KOPT-K1 (cell line): ENCODE measurements at regions not wholly inside any gene's neighbourhood (a gene's known extent, or its start where the extent isn't known, plus 50 kb on each side); places are given as distances from the start of the nearest gene placed in this dataset.

Experiments used
- H3K27ac ChIP-seq: fragments of 200-600 bp; sonication (generic); 2 replicates; pipeline ENCODE4 v1.5.1; 2016; ENCODE audit warnings: antibody characterized with exemption, mild to moderate bottlenecking, low read depth, low read length; ENCODE audit not compliant: poor library complexity, severe bottlenecking
- H3K36me3 ChIP-seq: fragments of 200-600 bp; sonication (generic); 2 replicates; pipeline ENCODE4 v1.5.1; 2017; ENCODE audit warnings: antibody characterized with exemption, mild to moderate bottlenecking, low read length, moderate library complexity; ENCODE audit not compliant: insufficient read depth
- H3K9me3 ChIP-seq: fragments of 200-600 bp; sonication (generic); 2 replicates; pipeline ENCODE4 v1.5.1; 2017; ENCODE audit warnings: antibody characterized with exemption, low read length, mild to moderate bottlenecking; ENCODE audit not compliant: insufficient read depth, poor library complexity, severe bottlenecking

- Histone ChIP-seq H3K27ac (no peak overlapping the region), H3K36me3 (no peaks in the 10 kb centered on the region), H3K9me3 (peaks cover 4% of the 10 kb centered on the region)
These were observed 293.5 kb downstream of the LRFN2 start for GRCh38 chr6:40293460-40294185.

- no peak overlapping the region for H3K27ac ChIP-seq
- no peaks in the 10 kb centered on the region for H3K36me3 ChIP-seq
- H3K9me3 ChIP-seq: peaks cover under 1% of the 10 kb centered on the region
These were observed 294.1 kb downstream of the LRFN2 start for GRCh38 chr6:40293060-40293459.

GRCh38 chr6:40290816-40291215, 296.3 kb downstream of the LRFN2 start:
- no peak overlapping the region for H3K27ac ChIP-seq
- no peaks in the 10 kb centered on the region for H3K9me3 ChIP-seq
- H3K36me3 ChIP-seq: no peaks in the 10 kb centered on the region

GRCh38 chr6:40288919-40289318, 298.2 kb downstream of the LRFN2 start:
- Histone ChIP-seq H3K36me3 (no peaks in the 10 kb centered on the region), H3K27ac (no peak overlapping the region), H3K9me3 (no peaks in the 10 kb centered on the region)

GRCh38 chr6:40287296-40287850, 299.8 kb downstream of the LRFN2 start:
- H3K9me3 ChIP-seq: no peaks in the 10 kb centered on the region
- H3K36me3 ChIP-seq: no peaks in the 10 kb centered on the region
- no peak overlapping the region for H3K27ac ChIP-seq

GRCh38 chr6:40286721-40287120, 300.4 kb downstream of the LRFN2 start:
- Histone ChIP-seq H3K36me3 (no peaks in the 10 kb centered on the region), H3K9me3 (no peaks in the 10 kb centered on the region), H3K27ac (no peak overlapping the region)

- Histone ChIP-seq H3K36me3 (no peaks in the 10 kb centered on the region), H3K9me3 (no peaks in the 10 kb centered on the region), H3K27ac (no peak overlapping the region)
These were observed 301.2 kb downstream of the LRFN2 start for GRCh38 chr6:40285996-40286395.

GRCh38 chr6:40285535-40285934, 301.6 kb downstream of the LRFN2 start:
- no peaks in the 10 kb centered on the region for H3K9me3 ChIP-seq
- no peaks in the 10 kb centered on the region for H3K36me3 ChIP-seq
- no peak overlapping the region for H3K27ac ChIP-seq

GRCh38 chr6:40282986-40283385, 304.2 kb downstream of the LRFN2 start:
- no peaks in the 10 kb centered on the region for H3K9me3 ChIP-seq
- H3K36me3 ChIP-seq: no peaks in the 10 kb centered on the region
- H3K27ac ChIP-seq: no peak overlapping the region

GRCh38 chr6:40281402-40281801, 305.8 kb downstream of the LRFN2 start:
- H3K27ac ChIP-seq: no peak overlapping the region
- no peaks in the 10 kb centered on the region for H3K9me3 ChIP-seq
- no peaks in the 10 kb centered on the region for H3K36me3 ChIP-seq

- Histone ChIP-seq H3K27ac (no peak overlapping the region), H3K9me3 (no peaks in the 10 kb centered on the region), H3K36me3 (no peaks in the 10 kb centered on the region)
These were observed 306.9 kb downstream of the LRFN2 start for GRCh38 chr6:40280231-40280630.

- Histone ChIP-seq H3K27ac (no peak overlapping the region), H3K9me3 (no peaks in the 10 kb centered on the region), H3K36me3 (no peaks in the 10 kb centered on the region)
These were observed 311.0 kb downstream of the LRFN2 start for GRCh38 chr6:40276141-40276540.

GRCh38 chr6:40274058-40274457, 313.1 kb downstream of the LRFN2 start:
- Histone ChIP-seq H3K36me3 (no peaks in the 10 kb centered on the region), H3K27ac (no peak overlapping the region), H3K9me3 (no peaks in the 10 kb centered on the region)

- Histone ChIP-seq H3K9me3 (no peaks in the 10 kb centered on the region), H3K27ac (no peak overlapping the region), H3K36me3 (no peaks in the 10 kb centered on the region)
These were observed 318.6 kb downstream of the LRFN2 start for GRCh38 chr6:40268614-40269013.

GRCh38 chr6:40268166-40268565, 319.0 kb downstream of the LRFN2 start:
- Histone ChIP-seq H3K36me3 (no peaks in the 10 kb centered on the region), H3K27ac (no peak overlapping the region), H3K9me3 (no peaks in the 10 kb centered on the region)

- Histone ChIP-seq H3K9me3 (no peaks in the 10 kb centered on the region), H3K27ac (no peak overlapping the region), H3K36me3 (no peaks in the 10 kb centered on the region)
These were observed 321.5 kb downstream of the LRFN2 start for GRCh38 chr6:40265615-40266014.
